ENCODE measurements at regions not wholly inside any gene's neighbourhood (a gene's known extent, or its start where the extent isn't known, plus 50 kb on each side); places are given as distances from the start of the nearest gene placed in this dataset.

DNA sequence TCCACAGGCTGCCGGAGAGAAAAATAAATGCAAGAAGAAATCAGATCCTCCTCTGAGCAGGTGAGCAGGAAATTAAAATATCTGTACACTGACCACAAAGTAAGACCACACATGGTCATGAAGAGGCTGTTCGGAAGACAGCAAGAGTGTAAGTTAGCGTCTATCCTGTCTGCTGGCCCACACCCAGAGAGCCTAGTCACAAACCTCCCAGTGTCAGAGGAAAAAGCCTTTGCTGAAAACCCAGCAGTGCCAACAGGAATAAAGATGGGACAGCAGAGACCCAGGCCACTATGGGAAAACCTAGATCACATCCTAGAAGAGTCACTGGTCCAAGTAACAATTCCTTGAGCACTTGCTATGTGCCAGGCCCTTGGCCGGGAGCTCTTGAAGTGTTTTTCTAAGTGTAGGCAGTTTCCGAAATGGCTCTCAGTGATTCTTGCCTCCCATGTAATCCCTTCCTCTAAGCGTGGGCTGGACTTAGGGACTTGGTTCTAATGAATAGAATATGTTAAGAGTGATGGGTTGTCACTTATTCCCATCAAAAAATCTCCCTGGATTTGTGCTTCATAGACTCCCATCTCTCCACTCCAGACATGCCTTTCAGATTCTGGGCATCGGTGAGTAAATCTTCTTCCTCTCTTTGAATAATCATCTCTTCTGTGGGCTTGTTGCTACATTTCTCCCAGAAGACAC, 110.9 kb upstream of the PKDCC start:
- Histone ChIP-seq H3K4me1 (peaks cover 0 to 33% (median 26%) of the 10 kb centered on the region in 4 donors), H3K4me3 (no peak overlapping the region), H3K27ac (no peak overlapping the region), H3K27me3 (no peaks in the 10 kb centered on the region), H3K9me3 (no peaks in the 10 kb centered on the region), H3K36me3 (no peaks in the 10 kb centered on the region)
- TF ChIP-seq POLR2A (IDR thresholded peaks at IDR 0.05) (no peak), EP300 (IDR thresholded peaks at IDR 0.05) (no peak), POLR2AphosphoS5 (IDR thresholded peaks at IDR 0.05) (no peak)
- TF ChIP-seq, protein P1, sequence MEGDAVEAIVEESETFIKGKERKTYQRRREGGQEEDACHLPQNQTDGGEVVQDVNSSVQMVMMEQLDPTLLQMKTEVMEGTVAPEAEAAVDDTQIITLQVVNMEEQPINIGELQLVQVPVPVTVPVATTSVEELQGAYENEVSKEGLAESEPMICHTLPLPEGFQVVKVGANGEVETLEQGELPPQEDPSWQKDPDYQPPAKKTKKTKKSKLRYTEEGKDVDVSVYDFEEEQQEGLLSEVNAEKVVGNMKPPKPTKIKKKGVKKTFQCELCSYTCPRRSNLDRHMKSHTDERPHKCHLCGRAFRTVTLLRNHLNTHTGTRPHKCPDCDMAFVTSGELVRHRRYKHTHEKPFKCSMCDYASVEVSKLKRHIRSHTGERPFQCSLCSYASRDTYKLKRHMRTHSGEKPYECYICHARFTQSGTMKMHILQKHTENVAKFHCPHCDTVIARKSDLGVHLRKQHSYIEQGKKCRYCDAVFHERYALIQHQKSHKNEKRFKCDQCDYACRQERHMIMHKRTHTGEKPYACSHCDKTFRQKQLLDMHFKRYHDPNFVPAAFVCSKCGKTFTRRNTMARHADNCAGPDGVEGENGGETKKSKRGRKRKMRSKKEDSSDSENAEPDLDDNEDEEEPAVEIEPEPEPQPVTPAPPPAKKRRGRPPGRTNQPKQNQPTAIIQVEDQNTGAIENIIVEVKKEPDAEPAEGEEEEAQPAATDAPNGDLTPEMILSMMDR (IDR thresholded peaks at IDR 0.05) = no peak
- intact Hi-C loops (cut with DNase I) = no loop called here
- no peak for DNase-seq
- 88 to 89% methylated on average over 7 of the region's 7 CpGs for WGBS, 2 donors

- intact Hi-C loops (cut with DNase I) = no loop called here
- Histone ChIP-seq H3K4me1 (peaks cover 0 to 27% (median 21%) of the 10 kb centered on the region in 4 donors), H3K4me3 (no peak overlapping the region), H3K27ac (no peak overlapping the region), H3K9me3 (no peaks in the 10 kb centered on the region), H3K27me3 (no peaks in the 10 kb centered on the region), H3K36me3 (no peaks in the 10 kb centered on the region)
- 77 to 85% methylated on average over 5 of the region's 5 CpGs for WGBS, 2 donors
- DNase-seq = no peak
- no peak for TF ChIP-seq POLR2AphosphoS5 (IDR thresholded peaks at IDR 0.05)
- TF ChIP-seq EP300 (IDR thresholded peaks at IDR 0.05) = no peak
- TF ChIP-seq, protein P1 (IDR thresholded peaks at IDR 0.05) = no peak
- no peak for TF ChIP-seq POLR2A (IDR thresholded peaks at IDR 0.05)
These were observed 110.3 kb upstream of the PKDCC start for GRCh38 chr2:41937464-41937906.

GRCh38 chr2:41937921-41938708, 109.7 kb upstream of the PKDCC start:
- H3K27ac ChIP-seq = peak overlapping the region in 1 of 4 donors; percentile 8
- peaks cover 0 to 21% (median 14%) of the 10 kb centered on the region in 4 donors for H3K4me1 ChIP-seq
- H3K4me3 ChIP-seq = no peak overlapping the region
- H3K36me3 ChIP-seq = no peaks in the 10 kb centered on the region
- no peak for DNase-seq
- intact Hi-C loops (cut with DNase I) = no loop called here
- 61 to 69% methylated on average over 9 of the region's 9 CpGs for WGBS, 2 donors
- H3K27me3 ChIP-seq = no peaks in the 10 kb centered on the region
- H3K9me3 ChIP-seq = no peaks in the 10 kb centered on the region
- TF ChIP-seq, protein P1 (IDR thresholded peaks at IDR 0.05) = no peak
- no peak for TF ChIP-seq EP300 (IDR thresholded peaks at IDR 0.05)
- TF ChIP-seq POLR2AphosphoS5 (IDR thresholded peaks at IDR 0.05) = no peak
- TF ChIP-seq POLR2A (IDR thresholded peaks at IDR 0.05) = no peak

DNA sequence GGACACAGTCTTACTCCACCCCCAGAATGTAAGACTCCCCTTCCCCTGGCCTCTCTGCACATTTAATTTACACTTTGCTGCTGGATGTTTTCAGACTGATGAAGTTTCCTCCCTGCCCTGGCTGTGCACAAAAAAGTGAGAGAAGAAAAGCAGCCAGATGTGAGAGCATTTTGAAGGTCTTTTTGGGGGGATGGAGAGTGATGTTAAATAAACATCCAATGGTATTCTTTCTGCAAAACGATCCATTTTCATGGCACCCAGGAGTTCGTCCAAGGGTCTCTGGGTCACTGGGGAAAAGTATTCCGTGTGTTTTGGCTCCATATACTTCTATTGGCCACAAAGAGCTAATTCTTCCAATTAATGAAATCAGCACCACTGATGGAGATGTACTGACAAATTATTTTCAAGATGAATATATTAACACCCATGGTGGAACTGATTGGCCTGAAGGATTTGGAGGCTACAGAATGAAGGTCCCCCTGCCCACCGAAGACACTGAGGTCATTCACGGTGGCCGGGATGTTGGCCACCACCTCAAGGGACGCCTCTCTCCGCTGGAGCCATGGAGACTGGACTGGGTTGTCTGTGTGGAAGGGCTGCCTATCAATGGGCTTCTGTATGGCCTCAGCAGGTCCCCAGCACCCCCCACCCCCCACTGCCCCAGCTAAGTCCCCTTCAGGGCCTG, 107.6 kb upstream of the PKDCC start:
- no peak overlapping the region for H3K4me3 ChIP-seq
- intact Hi-C loops (cut with DNase I) = no loop called here
- WGBS, 2 donors = 83 to 87% methylated on average over 8 of the region's 8 CpGs
- no peak for TF ChIP-seq EP300 (IDR thresholded peaks at IDR 0.05)
- no peak for TF ChIP-seq POLR2AphosphoS5 (IDR thresholded peaks at IDR 0.05)
- TF ChIP-seq, protein P1 (IDR thresholded peaks at IDR 0.05) = no peak
- TF ChIP-seq POLR2A (IDR thresholded peaks at IDR 0.05) = no peak
- no peak for DNase-seq
- peaks cover 0 to 4% (median 0%) of the 10 kb centered on the region in 4 donors for H3K4me1 ChIP-seq
- no peaks in the 10 kb centered on the region for H3K9me3 ChIP-seq
- peak overlapping the region in 1 of 4 donors; percentile 9 for H3K27ac ChIP-seq
- no peaks in the 10 kb centered on the region for H3K27me3 ChIP-seq
- H3K36me3 ChIP-seq = no peaks in the 10 kb centered on the region

Measured in sigmoid colon (tissue), 6 donors.